ENCODE measurements at regions not wholly inside any gene's neighbourhood (a gene's known extent, or its start where the extent isn't known, plus 50 kb on each side); places are given as distances from the start of the nearest gene placed in this dataset.

DNA sequence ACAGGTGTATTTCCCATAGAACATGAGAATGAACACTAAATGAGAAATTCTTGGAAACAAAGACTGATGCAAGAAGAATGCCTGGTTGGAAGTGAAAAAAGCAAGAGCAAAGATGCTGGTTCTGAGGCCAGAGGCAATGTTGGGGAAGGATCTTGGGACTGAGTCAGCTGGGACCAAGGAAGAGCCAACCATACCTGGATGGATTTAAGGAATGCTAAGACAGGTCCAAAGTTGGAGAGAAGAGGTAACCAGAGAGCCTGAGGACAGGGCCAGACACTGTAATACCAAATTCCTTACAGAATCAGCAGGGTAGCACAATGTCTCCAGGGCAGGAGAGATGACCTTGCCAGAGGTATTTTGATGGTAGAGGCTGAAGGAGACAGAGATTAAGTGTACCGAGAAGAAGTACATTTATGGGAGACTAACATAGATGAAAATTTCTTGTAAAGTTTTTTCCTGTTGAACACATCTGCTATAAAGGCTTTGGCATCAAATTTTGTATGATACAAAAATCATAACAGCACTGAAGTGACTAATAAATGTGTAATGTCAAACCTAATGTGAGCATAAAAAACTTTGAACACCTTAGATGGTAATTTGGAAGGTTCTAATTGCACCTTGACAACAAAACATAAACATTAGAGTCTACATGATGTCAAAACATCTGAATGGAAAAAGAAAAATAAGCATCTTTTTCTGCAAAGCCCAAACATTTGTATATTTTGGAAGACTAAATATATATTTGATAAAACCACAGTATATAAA, 221.7 kb upstream of the MARCKS start:
- Histone ChIP-seq H3K4me1 (ENCODE audit: control insufficient read depth, insufficient read depth, low read length, poor library complexity, severe bottlenecking) (peaks cover 30% of the 10 kb centered on the region), H3K4me3 (ENCODE audit: extremely low read depth, insufficient read depth, low read length, poor library complexity, severe bottlenecking) (no peak overlapping the region), H3K27ac (ENCODE audit: low read depth, low read length, severe bottlenecking) (no peak overlapping the region), H3K9me3 (ENCODE audit: control insufficient read depth, low read length) (no peaks in the 10 kb centered on the region), H3K36me3 (ENCODE audit: control insufficient read depth, insufficient read depth, low read length) (no peaks in the 10 kb centered on the region)
- 100% methylated on average over 1 of the region's 1 CpG; no CpG with 5 or more reads in 1 of the 2 experiments for WGBS, 2 experiments (ENCODE audit: insufficient coverage in 2 of 2)

DNA sequence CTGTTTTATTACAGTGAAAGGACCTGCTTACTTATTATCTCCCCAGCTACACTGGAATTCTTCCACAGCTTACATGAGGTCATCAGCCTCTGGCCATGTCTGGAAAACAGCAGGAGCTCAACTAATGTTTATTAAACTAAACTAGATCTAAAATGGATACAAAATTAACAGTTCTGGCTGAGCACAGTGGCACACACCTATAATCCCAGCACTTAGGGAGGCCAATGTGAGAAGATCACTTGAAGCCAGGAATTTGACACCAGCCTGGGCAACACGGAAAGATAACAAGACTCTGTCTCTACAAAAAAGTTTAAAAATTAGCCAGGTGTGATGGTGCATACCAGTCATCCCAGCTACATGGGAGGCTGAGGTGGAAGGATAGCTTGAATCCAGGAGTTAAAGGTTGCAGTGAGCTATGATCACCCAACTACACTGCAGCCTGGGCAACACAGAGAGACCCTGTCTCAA, 220.8 kb upstream of the MARCKS start:
- no peak overlapping the region for H3K4me3 ChIP-seq (ENCODE audit: extremely low read depth, insufficient read depth, low read length, poor library complexity, severe bottlenecking)
- H3K4me1 ChIP-seq (ENCODE audit: control insufficient read depth, insufficient read depth, low read length, poor library complexity, severe bottlenecking), result peaks cover 21% of the 10 kb centered on the region
- no CpG with 5 or more reads among the region's 1 CpG for WGBS, 2 experiments (ENCODE audit: insufficient coverage in 2 of 2)
- H3K36me3 ChIP-seq (ENCODE audit: control insufficient read depth, insufficient read depth, low read length), result no peaks in the 10 kb centered on the region
- H3K9me3 ChIP-seq (ENCODE audit: control insufficient read depth, low read length), result no peaks in the 10 kb centered on the region
- no peak overlapping the region for H3K27ac ChIP-seq (ENCODE audit: low read depth, low read length, severe bottlenecking)

DNA sequence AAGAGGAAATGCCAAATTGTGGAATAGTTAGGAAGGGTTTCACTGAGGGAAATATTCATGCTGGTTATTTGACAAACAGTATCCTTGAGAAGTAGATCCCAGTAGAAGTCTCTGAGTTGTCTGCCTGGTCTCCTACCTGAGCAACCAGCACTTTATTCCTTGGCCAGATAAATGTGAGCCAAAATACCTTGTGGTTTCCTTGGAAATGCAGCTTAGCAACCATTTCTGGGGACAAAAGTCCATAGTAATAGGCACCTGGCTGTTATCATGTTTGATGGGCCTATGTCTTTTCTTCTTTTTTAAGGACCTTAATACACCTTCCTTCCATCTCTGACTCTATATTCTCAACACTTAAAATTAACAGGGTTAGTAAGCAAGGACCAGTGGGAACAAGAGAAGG, 217.1 kb upstream of the MARCKS start:
- Histone ChIP-seq H3K9me3 (ENCODE audit: control insufficient read depth, low read length) (no peaks in the 10 kb centered on the region), H3K36me3 (ENCODE audit: control insufficient read depth, insufficient read depth, low read length) (no peaks in the 10 kb centered on the region), H3K4me3 (ENCODE audit: extremely low read depth, insufficient read depth, low read length, poor library complexity, severe bottlenecking) (no peak overlapping the region), H3K4me1 (ENCODE audit: control insufficient read depth, insufficient read depth, low read length, poor library complexity, severe bottlenecking) (peaks cover 6% of the 10 kb centered on the region), H3K27ac (ENCODE audit: low read depth, low read length, severe bottlenecking) (no peak overlapping the region)

DNA sequence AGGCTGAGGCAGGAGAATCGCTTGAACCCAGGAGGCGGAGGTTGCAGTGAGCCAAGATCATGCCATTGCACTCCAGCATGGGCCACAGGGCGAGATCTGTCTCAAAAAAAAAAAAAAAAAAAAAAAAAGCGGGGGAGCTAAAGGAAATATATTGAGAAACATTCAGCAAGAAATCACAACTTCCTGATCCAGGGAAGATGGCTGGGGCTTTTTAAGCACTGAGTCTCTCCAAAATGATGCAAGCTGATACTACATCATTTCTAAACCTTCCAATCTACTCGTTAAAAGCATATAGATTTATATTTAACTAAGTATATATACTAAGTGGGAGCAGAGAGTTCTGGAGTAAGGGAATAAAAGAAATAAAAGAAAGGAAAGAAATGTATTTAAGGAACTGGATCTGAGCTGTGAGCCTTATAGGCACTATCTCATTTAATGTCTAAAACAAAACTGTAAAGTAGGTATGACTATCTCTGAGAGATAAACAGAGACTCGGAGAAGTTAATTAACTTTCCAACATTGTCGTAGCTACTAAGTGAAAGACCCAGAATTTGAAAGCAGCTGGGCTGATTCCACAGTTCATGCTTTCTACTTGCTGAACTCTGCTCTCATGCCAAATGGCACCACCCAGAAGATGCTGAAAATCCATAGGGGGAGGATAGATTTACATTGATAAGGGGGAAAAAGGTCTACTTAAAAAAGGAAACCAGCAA, 215.0 kb upstream of the MARCKS start:
- H3K4me1 ChIP-seq (ENCODE audit: control insufficient read depth, insufficient read depth, low read length, poor library complexity, severe bottlenecking), result peaks cover 7% of the 10 kb centered on the region
- H3K36me3 ChIP-seq (ENCODE audit: control insufficient read depth, insufficient read depth, low read length), result no peaks in the 10 kb centered on the region
- WGBS, 2 experiments (ENCODE audit: insufficient coverage in 2 of 2), result 94 to 100% methylated on average over 1 to 2 of the region's 7 CpGs
- H3K4me3 ChIP-seq (ENCODE audit: extremely low read depth, insufficient read depth, low read length, poor library complexity, severe bottlenecking), result no peak overlapping the region
- no peak overlapping the region for H3K27ac ChIP-seq (ENCODE audit: low read depth, low read length, severe bottlenecking)
- H3K9me3 ChIP-seq (ENCODE audit: control insufficient read depth, low read length), result no peaks in the 10 kb centered on the region

DNA sequence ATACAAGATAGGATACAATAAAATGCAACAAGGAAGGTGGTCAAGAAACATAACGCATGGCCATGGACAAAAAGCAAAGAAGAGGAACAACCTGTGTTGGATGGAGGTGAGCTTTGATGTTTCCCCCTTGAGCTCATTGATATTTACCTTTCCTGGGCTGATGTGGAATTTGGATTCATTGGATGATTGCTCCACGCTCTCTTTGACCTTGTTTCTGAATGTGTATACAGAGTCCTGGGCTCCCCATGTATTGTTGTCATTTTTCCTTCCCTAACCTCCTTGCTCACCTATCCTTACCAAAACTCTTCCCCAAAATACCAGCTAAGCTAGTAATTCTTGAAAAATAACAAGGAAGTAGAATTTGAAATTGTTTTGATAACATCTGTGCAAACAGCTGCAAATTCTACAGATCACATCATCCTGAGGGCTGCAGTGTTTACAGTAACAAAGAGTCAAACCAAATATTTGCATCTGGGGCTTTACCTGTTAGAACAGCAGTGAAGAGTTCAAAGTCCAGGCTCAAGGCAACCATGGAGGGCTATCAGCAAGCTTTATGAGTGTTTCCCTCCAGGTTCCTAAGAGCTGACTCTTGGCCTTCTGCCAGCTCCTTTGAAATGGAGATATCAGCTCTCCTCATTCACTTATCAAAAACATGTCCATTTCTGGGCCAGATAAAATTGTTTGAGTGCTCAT, 214.3 kb upstream of the MARCKS start:
- no peaks in the 10 kb centered on the region for H3K36me3 ChIP-seq (ENCODE audit: control insufficient read depth, insufficient read depth, low read length)

DNA sequence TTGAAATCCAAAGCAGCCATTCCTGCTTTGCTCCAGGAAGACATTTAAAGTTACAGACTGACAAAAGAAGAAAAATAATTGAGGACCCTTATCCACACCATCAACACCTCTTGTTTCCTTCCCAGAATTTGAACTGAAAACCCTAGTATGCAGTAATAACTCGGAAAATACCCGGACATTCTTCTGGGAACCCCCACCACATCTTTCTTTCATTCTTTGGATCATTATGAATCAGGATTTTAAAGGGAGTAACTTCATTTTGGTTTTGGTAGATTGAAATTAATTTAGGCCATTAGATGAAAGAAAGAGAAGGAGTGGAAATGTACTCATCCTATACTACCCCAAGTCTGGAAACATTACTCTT, 213.8 kb upstream of the MARCKS start:
- Histone ChIP-seq H3K4me3 (ENCODE audit: extremely low read depth, insufficient read depth, low read length, poor library complexity, severe bottlenecking) (no peak overlapping the region), H3K27ac (ENCODE audit: low read depth, low read length, severe bottlenecking) (no peak overlapping the region), H3K9me3 (ENCODE audit: control insufficient read depth, low read length) (no peaks in the 10 kb centered on the region), H3K36me3 (ENCODE audit: control insufficient read depth, insufficient read depth, low read length) (no peaks in the 10 kb centered on the region), H3K4me1 (ENCODE audit: control insufficient read depth, insufficient read depth, low read length, poor library complexity, severe bottlenecking) (peaks cover 7% of the 10 kb centered on the region)
- no CpG with 5 or more reads among the region's 2 CpGs for WGBS, 2 experiments (ENCODE audit: insufficient coverage in 2 of 2)

More for the DNA sequence above, 214.3 kb upstream of the MARCKS start:
- H3K4me1 ChIP-seq (ENCODE audit: control insufficient read depth, insufficient read depth, low read length, poor library complexity, severe bottlenecking), result peaks cover 7% of the 10 kb centered on the region
- no peaks in the 10 kb centered on the region for H3K9me3 ChIP-seq (ENCODE audit: control insufficient read depth, low read length)
- no peak overlapping the region for H3K27ac ChIP-seq (ENCODE audit: low read depth, low read length, severe bottlenecking)
- H3K4me3 ChIP-seq (ENCODE audit: extremely low read depth, insufficient read depth, low read length, poor library complexity, severe bottlenecking), result no peak overlapping the region
- 100% methylated on average over 1 of the region's 2 CpGs for WGBS, 2 experiments (ENCODE audit: insufficient coverage in 2 of 2)

DNA sequence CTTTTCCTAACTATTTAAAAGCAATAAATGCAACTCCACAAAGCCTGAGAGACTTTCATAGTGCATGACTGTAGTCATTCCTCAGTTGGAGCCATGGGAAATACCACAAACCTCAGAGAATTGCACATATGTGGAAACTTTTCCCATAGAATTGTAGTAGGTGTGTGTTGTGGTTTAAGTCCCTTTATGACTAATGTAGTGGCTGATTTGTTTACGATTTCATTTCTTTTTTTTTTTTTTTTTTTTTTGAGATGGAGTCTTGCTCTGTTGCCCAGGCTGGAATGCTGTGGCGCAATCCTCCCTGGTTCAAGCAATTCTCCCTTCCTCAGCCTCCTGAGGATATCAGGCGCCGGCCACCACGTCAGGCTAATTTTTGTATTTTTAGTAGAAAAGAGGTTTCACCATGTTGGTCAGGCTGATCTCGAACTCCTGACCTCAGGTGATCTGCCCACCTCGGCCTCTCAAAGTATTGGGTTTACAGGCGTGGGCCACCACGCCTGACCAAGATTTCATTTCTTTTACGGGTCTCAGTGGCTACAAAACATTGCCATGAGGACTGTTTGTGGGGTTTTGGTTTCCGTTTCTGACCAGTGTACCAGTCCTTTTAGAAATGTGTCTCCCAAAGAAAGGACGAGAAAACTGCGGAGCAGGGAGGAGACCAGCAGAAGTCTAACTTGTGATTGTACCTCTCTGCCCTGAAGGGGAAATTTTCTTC, 212.1 kb upstream of the MARCKS start:
- H3K4me3 ChIP-seq (ENCODE audit: extremely low read depth, insufficient read depth, low read length, poor library complexity, severe bottlenecking), result no peak overlapping the region
- H3K4me1 ChIP-seq (ENCODE audit: control insufficient read depth, insufficient read depth, low read length, poor library complexity, severe bottlenecking), result peaks cover 7% of the 10 kb centered on the region
- H3K27ac ChIP-seq (ENCODE audit: low read depth, low read length, severe bottlenecking), result no peak overlapping the region
- 91 to 93% methylated on average over 9 to 11 of the region's 13 CpGs for WGBS, 2 experiments (ENCODE audit: insufficient coverage in 2 of 2)
- no peaks in the 10 kb centered on the region for H3K36me3 ChIP-seq (ENCODE audit: control insufficient read depth, insufficient read depth, low read length)
- no peaks in the 10 kb centered on the region for H3K9me3 ChIP-seq (ENCODE audit: control insufficient read depth, low read length)

DNA sequence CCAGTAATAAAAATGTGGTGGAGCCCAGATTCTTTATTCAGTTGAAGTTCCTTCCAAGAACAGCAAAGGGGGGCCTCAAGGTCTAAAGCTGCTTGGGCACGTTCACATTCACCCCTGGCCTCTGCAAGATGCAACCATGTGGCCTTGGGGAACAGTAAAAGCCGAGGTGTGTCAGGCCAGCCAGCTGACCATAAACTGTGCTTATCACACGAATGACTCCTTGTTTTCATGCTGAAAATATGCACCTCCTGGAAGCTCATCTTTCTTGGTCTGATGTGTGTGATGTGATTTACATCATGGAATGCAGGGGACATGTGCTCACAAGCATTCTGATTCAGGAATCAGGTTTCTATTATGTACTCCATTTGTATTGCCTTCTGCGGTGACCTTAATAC, 211.6 kb upstream of the MARCKS start:
- Histone ChIP-seq H3K36me3 (ENCODE audit: control insufficient read depth, insufficient read depth, low read length) (no peaks in the 10 kb centered on the region), H3K9me3 (ENCODE audit: control insufficient read depth, low read length) (no peaks in the 10 kb centered on the region), H3K4me3 (ENCODE audit: extremely low read depth, insufficient read depth, low read length, poor library complexity, severe bottlenecking) (no peak overlapping the region), H3K4me1 (ENCODE audit: control insufficient read depth, insufficient read depth, low read length, poor library complexity, severe bottlenecking) (peaks cover 7% of the 10 kb centered on the region), H3K27ac (ENCODE audit: low read depth, low read length, severe bottlenecking) (no peak overlapping the region)
- 84 to 85% methylated on average over 2 to 3 of the region's 4 CpGs for WGBS, 2 experiments (ENCODE audit: insufficient coverage in 2 of 2)

DNA sequence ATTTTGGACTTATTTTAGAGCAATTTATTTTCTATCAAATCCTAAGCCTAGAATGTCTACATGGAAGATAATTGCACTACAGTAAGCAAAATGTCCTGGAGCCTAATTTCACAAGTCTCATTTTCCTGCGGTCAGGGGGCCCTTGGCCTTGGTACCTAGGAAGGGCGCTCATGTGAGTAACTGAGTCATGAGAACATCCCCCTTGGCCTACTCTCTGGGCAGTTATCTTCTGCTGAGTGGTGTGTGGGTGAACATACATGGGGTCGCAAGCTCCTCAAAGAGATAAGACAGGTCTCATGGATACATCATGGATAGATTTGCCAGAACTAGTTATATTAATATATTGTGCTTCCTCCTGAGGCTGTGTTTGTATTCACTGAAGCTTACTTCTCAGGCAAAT, 211.2 kb upstream of the MARCKS start:
- Histone ChIP-seq H3K4me3 (ENCODE audit: extremely low read depth, insufficient read depth, low read length, poor library complexity, severe bottlenecking) (no peak overlapping the region), H3K27ac (ENCODE audit: low read depth, low read length, severe bottlenecking) (no peak overlapping the region), H3K9me3 (ENCODE audit: control insufficient read depth, low read length) (no peaks in the 10 kb centered on the region), H3K36me3 (ENCODE audit: control insufficient read depth, insufficient read depth, low read length) (no peaks in the 10 kb centered on the region), H3K4me1 (ENCODE audit: control insufficient read depth, insufficient read depth, low read length, poor library complexity, severe bottlenecking) (peaks cover 7% of the 10 kb centered on the region)
- 88 to 90% methylated on average over 2 of the region's 3 CpGs for WGBS, 2 experiments (ENCODE audit: insufficient coverage in 2 of 2)

DNA sequence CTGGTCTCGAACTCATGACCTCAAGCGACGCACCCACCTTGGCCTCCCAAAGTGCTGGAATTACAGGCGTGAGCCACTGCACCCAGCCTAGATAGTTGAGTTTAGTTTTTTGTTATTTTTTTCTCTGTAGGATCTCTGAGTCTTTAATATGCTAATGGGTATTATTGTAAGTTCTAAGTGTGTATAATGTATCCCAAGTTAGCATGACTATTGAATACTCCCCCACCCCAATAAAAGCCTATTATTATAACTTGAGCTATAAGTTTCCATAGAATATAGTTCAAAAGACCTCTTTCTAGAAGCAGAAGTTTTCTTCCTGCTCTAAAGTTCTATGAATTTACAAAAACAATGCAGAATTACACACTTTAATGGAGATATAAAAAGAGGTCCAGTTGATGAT, 210.4 kb upstream of the MARCKS start:
- Histone ChIP-seq H3K27ac (ENCODE audit: low read depth, low read length, severe bottlenecking) (no peak overlapping the region), H3K36me3 (ENCODE audit: control insufficient read depth, insufficient read depth, low read length) (no peaks in the 10 kb centered on the region), H3K4me3 (ENCODE audit: extremely low read depth, insufficient read depth, low read length, poor library complexity, severe bottlenecking) (no peak overlapping the region), H3K4me1 (ENCODE audit: control insufficient read depth, insufficient read depth, low read length, poor library complexity, severe bottlenecking) (peaks cover 7% of the 10 kb centered on the region), H3K9me3 (ENCODE audit: control insufficient read depth, low read length) (no peaks in the 10 kb centered on the region)
- WGBS, 2 experiments (ENCODE audit: insufficient coverage in 2 of 2), result 71 to 73% methylated on average over 3 to 4 of the region's 4 CpGs
